ENCODE measurements at regions not wholly inside any gene's neighbourhood (a gene's known extent, or its start where the extent isn't known, plus 50 kb on each side); places are given as distances from the start of the nearest gene placed in this dataset.
"Not testable (repeated sequence)": the region's sequence is repeated elsewhere in the genome, so short reads cannot be mapped to it uniquely, and the experiment has no call there.

DNA sequence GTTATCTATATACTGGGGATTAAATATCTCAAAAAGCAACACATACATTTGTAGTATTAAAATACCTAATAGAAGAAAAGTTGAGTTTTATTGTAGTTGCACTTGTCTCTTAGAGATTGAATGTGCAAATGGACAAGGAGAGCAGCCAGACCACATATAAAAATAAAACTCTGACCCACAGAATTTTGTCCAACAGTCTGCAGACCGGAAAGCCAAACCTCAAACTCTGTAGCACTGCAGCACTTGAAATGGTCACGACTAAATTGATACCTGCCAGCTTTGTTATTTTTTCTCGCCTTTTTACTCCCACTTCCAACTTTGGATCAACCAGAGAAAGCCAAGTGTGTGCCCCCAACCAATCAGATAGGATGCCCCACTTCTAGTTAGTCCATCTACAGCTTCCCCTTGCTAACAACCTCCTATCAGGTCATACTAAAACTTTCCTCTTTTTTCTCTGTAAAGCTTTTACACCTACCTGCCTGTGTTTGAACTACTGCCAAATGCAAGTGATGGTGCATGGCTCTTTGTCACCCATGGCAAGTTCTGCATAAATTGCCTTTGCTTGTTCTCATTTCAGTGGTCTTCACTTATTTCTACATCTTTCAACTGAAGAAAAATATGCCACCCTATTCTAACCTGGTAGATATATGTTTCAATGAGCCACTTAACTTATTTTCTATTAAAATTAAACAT is 1250.7 kb upstream of the SPRY2 start:
- no peak for DNase-seq

DNA sequence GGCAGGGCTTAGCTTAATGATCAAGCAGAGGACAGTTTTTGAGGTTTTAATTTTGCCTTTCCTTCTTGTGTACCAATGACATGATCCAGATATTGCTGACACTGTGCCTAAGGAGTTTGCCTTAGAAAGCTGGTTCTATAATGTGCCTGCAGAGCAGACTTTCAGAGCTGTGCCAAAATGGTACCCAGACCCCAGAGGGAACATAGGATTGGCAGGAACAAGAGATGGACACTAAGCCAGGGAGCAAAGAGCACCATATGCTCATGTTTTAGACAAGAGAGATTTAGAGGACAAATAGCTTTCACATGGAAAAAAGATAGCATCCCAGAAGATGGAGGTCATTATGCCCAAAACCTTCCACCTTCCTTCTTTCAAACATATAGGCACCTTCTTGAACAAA is 1241.5 kb upstream of the SPRY2 start:
- no peak for DNase-seq

- no peak for DNase-seq
These were observed 1236.8 kb upstream of the SPRY2 start for GRCh38 chr13:81577601-81578195.

DNA sequence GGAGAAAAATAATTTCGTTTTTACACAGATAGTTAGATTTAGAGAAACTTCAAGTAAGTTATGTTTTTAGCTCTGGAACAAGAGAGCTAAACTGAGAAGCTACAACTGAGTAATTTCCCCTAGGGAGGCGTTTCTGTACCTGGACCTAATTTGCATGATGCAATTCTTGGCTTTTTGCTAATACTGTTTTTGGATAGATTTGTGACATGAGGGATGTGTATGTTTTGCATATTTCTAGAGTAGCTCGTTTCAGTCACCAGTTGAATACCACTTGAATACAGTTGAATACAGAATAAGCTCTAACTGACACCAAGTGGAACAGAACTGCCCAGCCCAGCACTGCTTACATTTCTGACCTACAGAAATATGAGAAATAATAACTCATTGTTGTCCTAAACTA is 1227.9 kb upstream of the SPRY2 start:
- no peak for DNase-seq

- DNase-seq = no peak
These were observed 1224.9 kb upstream of the SPRY2 start for GRCh38 chr13:81565849-81566248.

GRCh38 chr13:81563091-81563490 is 1222.2 kb upstream of the SPRY2 start:
- no peak for DNase-seq

DNA sequence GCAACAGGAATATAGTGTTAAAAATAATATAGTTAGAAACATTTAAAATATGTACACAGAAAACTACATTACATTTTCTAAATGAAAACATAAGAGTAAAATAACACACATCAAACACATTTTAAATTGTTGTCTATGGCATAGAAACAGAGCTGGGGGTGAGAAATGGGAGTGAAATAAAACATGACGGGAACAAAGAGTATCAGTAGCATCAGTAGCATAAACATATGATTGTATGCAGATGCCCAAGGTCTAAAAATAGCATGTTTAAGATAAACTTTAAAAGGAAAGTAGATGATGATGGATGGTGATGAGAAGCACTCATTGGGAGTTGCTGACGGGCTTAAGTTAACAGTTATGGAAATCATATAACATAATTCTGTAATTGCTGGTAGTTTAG is 1221.7 kb upstream of the SPRY2 start:
- DNase-seq = no peak

- no peak for DNase-seq
These were observed 1210.1 kb upstream of the SPRY2 start for GRCh38 chr13:81551036-81551435.

DNA sequence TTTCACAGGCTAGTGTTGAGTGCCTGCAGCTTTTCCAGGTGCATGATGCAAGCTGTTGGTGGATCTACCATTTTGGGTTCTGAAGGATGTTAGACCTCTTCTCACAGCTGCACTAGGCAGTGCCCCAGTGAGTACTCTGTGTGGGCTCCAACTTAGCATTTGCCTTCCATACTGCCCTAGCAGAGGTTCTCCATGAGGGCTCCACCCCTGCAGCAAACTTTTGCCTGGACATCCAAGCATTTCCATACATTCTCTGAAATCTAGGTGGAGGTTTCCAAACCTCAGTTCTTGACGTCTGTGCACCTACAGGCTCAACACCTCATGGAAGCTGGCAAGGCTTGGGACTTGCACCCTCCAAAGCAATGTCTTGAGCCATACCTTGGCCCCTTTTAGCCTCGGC is 1205.4 kb upstream of the SPRY2 start:
- not testable (repeated sequence) for DNase-seq

- no peak for DNase-seq
These were observed 1199.9 kb upstream of the SPRY2 start for GRCh38 chr13:81540777-81541176.

- DNase-seq = no peak
These were observed 1198.8 kb upstream of the SPRY2 start for GRCh38 chr13:81539643-81540150.

- no peak for DNase-seq
These were observed 1158.0 kb upstream of the SPRY2 start for GRCh38 chr13:81498969-81499368.

DNA sequence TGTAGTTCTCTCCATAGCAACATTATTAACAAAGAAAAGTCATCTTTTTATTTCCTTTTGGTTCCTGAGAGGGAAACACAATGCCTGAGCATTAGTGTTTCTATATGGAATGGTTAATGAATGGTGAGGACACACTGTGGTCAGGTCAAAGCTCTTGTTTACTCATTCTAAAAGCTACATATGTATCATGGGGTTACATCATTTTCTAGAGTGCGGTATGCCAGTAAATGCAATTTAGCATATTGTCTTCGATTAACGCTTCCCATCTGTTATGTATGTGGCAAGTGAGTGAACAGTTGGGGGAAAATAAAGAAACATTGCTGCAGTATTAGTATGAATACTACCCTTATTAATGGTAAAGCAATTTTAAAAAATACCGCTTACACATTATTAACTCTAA is 1152.2 kb upstream of the SPRY2 start:
- DNase-seq = no peak

GRCh38 chr13:81492449-81492848 is 1151.5 kb upstream of the SPRY2 start:
- no peak for DNase-seq

- no peak for DNase-seq
These were observed 1147.1 kb upstream of the SPRY2 start for GRCh38 chr13:81488021-81488420.

DNA sequence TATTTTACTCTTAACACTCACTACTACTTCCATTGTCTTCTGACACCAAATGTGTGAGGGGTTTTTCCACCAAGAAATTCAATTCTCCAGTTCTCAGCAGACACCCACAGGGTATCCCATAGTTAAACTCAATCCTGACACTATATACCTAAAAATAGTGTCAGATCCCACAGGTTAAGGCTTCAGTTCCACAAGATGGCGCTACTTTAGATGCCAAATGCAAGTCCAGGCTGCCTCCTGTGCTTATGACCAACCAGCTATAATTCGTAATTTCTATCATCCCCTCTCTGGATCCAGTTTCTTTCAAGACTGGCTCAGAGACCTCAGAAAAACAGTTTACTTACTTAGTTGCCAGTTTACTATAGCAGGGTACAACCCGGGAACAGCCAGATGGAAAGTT is 1146.2 kb upstream of the SPRY2 start:
- no peak for DNase-seq

- peak in 1 of 58 donors; percentile 10 for DNase-seq
These were observed 1139.7 kb upstream of the SPRY2 start for GRCh38 chr13:81480634-81481033.

GRCh38 chr13:81473366-81473899 is 1132.5 kb upstream of the SPRY2 start:
- no peak for DNase-seq

- no peak for DNase-seq
These were observed 1117.2 kb upstream of the SPRY2 start for GRCh38 chr13:81458170-81458569.

DNA sequence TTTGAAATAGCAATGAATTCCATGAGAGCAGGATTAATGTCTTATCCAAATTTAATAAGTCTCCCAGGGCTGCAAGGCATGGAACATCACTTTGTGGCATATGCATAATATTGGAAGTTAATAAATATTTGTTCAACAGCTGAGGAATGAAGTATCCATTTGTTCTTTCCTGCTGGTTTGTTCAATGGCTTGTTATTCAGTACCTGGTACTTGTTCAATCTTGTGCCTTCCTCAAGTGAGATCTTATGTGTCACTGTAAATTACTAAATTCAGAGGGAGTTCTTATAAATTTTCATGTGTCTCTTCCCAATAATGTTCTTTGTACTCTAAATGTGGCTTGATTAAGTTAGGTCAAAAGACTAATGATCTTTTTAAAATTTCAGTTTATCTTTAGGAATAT is 1105.5 kb upstream of the SPRY2 start:
- no peak for DNase-seq

GRCh38 chr13:81442904-81443303 is 1102.0 kb upstream of the SPRY2 start:
- DNase-seq = no peak

GRCh38 chr13:81425286-81425685 is 1084.4 kb upstream of the SPRY2 start:
- no peak for DNase-seq

DNA sequence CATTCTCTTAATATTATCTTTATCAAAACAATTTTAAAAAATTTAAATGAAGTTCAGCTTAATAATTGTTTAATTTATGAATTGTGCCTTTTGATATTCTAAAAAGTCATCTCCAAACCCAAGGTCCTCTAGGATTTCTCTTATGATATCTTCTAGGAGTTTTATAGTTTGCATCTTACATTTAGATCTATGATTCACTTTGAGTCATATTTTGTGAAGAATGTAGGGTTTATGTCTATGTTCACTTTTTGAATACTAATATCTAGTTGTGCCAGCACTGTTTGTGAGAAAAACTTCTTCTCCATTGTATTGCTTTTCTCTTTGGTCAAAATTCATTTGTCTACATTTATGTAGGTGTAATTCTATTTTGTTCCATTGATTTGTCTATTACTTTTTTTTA is 1068.4 kb upstream of the SPRY2 start:
- DNase-seq = no peak

All from anterior cingulate cortex (tissue), 58 donors.